ENCODE measurements at regions not wholly inside any gene's neighbourhood (a gene's known extent, or its start where the extent isn't known, plus 50 kb on each side); places are given as distances from the start of the nearest gene placed in this dataset.

DNA sequence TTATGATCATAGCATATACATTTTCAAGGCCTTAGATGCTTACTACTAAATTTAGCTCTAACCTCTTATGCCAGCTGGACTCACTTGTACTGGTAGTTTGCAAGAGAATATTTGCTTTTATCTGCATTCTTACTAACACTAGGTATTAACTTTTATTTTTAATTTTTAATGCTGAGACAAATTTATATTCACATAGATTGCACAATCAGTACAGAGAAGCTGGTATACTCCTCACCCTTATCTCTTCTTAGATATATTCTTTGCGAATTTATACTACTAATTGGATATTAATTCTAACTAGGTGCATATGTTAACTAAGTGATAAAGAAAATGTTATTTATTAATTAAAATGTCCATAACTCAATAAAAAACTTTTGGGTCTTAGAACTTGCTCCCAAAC, 561.8 kb upstream of the PRMT6 start:
- Histone ChIP-seq H3K79me2 (no peaks in the 10 kb centered on the region), H3K36me3 (replicated peaks; ENCODE audit: insufficient read depth, low read depth) (no peaks in the 10 kb centered on the region), H3K27me3 (no peaks in the 10 kb centered on the region), H3K4me2 (no peak overlapping the region), H4K20me1 (ENCODE audit: insufficient read depth, poor library complexity, severe bottlenecking) (no peaks in the 10 kb centered on the region), H2AFZ (no peak overlapping the region), H3K27ac (no peak overlapping the region), H3K4me3 (no peak overlapping the region), H3K4me1 (ENCODE audit: insufficient read depth) (no peaks in the 10 kb centered on the region), H3K9me2 (replicated peaks; ENCODE audit: insufficient read depth) (no peaks in the 10 kb centered on the region), H3K9me3 (ENCODE audit: low read depth) (no peaks in the 10 kb centered on the region)
- WGBS (ENCODE audit: low lambda C conversion rate, missing lambda C conversion rate), result 92% methylated on average over 1 of the region's 1 CpG
- no peak for DNase-seq (ENCODE audit: low spot score)
- no peak for TF ChIP-seq EZH2 (IDR thresholded peaks at IDR 0.05; ENCODE audit: borderline replicate concordance)
- no peak for TF ChIP-seq EZH2phosphoT487 (IDR thresholded peaks at IDR 0.05; ENCODE audit: low read depth, severe bottlenecking, unreplicated experiment)
- TF ChIP-seq, protein P1, sequence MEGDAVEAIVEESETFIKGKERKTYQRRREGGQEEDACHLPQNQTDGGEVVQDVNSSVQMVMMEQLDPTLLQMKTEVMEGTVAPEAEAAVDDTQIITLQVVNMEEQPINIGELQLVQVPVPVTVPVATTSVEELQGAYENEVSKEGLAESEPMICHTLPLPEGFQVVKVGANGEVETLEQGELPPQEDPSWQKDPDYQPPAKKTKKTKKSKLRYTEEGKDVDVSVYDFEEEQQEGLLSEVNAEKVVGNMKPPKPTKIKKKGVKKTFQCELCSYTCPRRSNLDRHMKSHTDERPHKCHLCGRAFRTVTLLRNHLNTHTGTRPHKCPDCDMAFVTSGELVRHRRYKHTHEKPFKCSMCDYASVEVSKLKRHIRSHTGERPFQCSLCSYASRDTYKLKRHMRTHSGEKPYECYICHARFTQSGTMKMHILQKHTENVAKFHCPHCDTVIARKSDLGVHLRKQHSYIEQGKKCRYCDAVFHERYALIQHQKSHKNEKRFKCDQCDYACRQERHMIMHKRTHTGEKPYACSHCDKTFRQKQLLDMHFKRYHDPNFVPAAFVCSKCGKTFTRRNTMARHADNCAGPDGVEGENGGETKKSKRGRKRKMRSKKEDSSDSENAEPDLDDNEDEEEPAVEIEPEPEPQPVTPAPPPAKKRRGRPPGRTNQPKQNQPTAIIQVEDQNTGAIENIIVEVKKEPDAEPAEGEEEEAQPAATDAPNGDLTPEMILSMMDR (IDR thresholded peaks at IDR 0.05; ENCODE audit: poor library complexity), result no peak

DNA sequence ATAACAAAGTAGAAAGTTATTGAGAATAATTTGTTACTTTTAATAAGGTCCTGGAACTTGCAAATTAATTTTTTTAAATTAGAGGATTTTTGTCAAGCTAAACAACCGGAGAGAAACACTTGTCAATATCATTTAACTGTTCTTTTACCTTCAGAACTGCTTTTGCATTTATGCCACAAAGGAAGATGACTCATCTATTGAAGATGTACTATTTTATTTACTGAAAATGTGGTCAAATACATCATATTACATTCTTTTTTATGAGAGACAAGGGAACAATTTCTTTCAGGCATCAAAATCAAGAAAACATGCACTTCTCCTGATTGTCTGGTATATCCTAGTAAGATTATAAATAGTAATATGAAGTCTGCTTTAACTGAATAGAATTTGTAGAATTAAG, 558.2 kb upstream of the PRMT6 start:
- Histone ChIP-seq H3K4me3 (no peak overlapping the region), H3K4me2 (no peak overlapping the region), H3K79me2 (no peaks in the 10 kb centered on the region), H3K36me3 (replicated peaks; ENCODE audit: insufficient read depth, low read depth) (no peaks in the 10 kb centered on the region), H3K27me3 (no peaks in the 10 kb centered on the region), H3K9me2 (replicated peaks; ENCODE audit: insufficient read depth) (no peaks in the 10 kb centered on the region), H3K4me1 (ENCODE audit: insufficient read depth) (no peaks in the 10 kb centered on the region), H3K27ac (no peak overlapping the region), H4K20me1 (ENCODE audit: insufficient read depth, poor library complexity, severe bottlenecking) (no peaks in the 10 kb centered on the region), H2AFZ (no peak overlapping the region), H3K9me3 (ENCODE audit: low read depth) (no peaks in the 10 kb centered on the region)
- no peak for DNase-seq (ENCODE audit: low spot score)
- 90% methylated on average over 1 of the region's 1 CpG for WGBS (ENCODE audit: low lambda C conversion rate, missing lambda C conversion rate)
- TF ChIP-seq EZH2phosphoT487 (IDR thresholded peaks at IDR 0.05; ENCODE audit: low read depth, severe bottlenecking, unreplicated experiment) (no peak), EZH2 (IDR thresholded peaks at IDR 0.05; ENCODE audit: borderline replicate concordance) (no peak)
- TF ChIP-seq, protein P1 (IDR thresholded peaks at IDR 0.05; ENCODE audit: poor library complexity), result no peak

DNA sequence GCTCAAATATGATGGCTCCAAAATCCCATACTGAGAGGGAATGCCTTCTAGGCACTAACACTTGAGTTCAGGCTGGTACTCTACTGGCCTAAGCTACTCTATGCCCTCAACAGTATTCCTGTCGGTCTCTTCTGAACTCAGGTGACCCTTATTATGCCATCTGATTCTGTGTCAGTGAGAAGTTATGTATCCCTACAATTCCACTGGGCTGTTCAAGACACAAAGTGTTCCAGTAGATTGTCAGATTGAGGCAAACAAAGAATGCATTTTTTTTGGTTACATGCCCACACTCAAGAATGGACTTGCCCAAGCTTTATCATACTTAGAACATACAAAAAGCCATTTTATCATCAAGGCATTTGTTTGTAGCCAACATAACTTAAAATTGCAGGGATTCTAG, 553.8 kb upstream of the PRMT6 start:
- no peak for DNase-seq (ENCODE audit: low spot score)
- H3K79me2 ChIP-seq, result no peaks in the 10 kb centered on the region
- no peak overlapping the region for H3K4me2 ChIP-seq
- no peak overlapping the region for H3K27ac ChIP-seq
- no peaks in the 10 kb centered on the region for H4K20me1 ChIP-seq (ENCODE audit: insufficient read depth, poor library complexity, severe bottlenecking)
- no peaks in the 10 kb centered on the region for H3K36me3 ChIP-seq (replicated peaks; ENCODE audit: insufficient read depth, low read depth)
- no peaks in the 10 kb centered on the region for H3K4me1 ChIP-seq (ENCODE audit: insufficient read depth)
- no peaks in the 10 kb centered on the region for H3K27me3 ChIP-seq
- H3K4me3 ChIP-seq, result no peak overlapping the region
- H3K9me2 ChIP-seq (replicated peaks; ENCODE audit: insufficient read depth), result no peaks in the 10 kb centered on the region
- TF ChIP-seq, protein P1 (IDR thresholded peaks at IDR 0.05; ENCODE audit: poor library complexity), result no peak
- TF ChIP-seq EZH2phosphoT487 (IDR thresholded peaks at IDR 0.05; ENCODE audit: low read depth, severe bottlenecking, unreplicated experiment) (no peak), EZH2 (IDR thresholded peaks at IDR 0.05; ENCODE audit: borderline replicate concordance) (no peak)
- H2AFZ ChIP-seq, result no peak overlapping the region
- no peaks in the 10 kb centered on the region for H3K9me3 ChIP-seq (ENCODE audit: low read depth)
- 85% methylated on average over 1 of the region's 1 CpG for WGBS (ENCODE audit: low lambda C conversion rate, missing lambda C conversion rate)

DNA sequence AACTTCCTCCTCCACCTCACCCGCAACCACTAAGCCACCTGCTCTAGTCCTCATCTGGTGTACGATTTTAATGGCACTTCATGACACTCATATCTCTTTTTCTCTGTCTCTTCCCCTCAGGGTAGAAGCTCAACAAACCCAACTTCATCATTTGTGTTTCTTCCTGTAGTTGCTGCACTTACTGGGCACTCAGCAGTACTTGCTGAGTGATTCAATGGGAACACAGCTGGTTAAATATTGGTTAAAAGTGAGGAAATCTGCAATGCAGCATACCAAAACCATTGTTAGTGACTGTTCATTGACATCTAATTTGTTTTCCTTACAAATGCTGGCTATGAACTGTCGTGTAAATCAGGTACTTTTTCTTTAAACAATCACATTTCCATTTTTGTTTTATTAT, 541.1 kb upstream of the PRMT6 start:
- Histone ChIP-seq H3K79me2 (no peaks in the 10 kb centered on the region), H3K9me2 (replicated peaks; ENCODE audit: insufficient read depth) (no peaks in the 10 kb centered on the region), H3K36me3 (replicated peaks; ENCODE audit: insufficient read depth, low read depth) (no peaks in the 10 kb centered on the region), H3K4me1 (ENCODE audit: insufficient read depth) (no peaks in the 10 kb centered on the region), H3K27me3 (no peaks in the 10 kb centered on the region), H3K9me3 (ENCODE audit: low read depth) (no peaks in the 10 kb centered on the region), H3K27ac (no peak overlapping the region), H3K4me2 (no peak overlapping the region), H4K20me1 (ENCODE audit: insufficient read depth, poor library complexity, severe bottlenecking) (no peaks in the 10 kb centered on the region), H3K4me3 (no peak overlapping the region), H2AFZ (no peak overlapping the region)
- TF ChIP-seq EZH2phosphoT487 (IDR thresholded peaks at IDR 0.05; ENCODE audit: low read depth, severe bottlenecking, unreplicated experiment) (no peak), EZH2 (IDR thresholded peaks at IDR 0.05; ENCODE audit: borderline replicate concordance) (no peak)
- TF ChIP-seq, protein P1 (IDR thresholded peaks at IDR 0.05; ENCODE audit: poor library complexity), result no peak
- WGBS (ENCODE audit: low lambda C conversion rate, missing lambda C conversion rate), result 58% methylated on average over 3 of the region's 3 CpGs
- DNase-seq (ENCODE audit: low spot score), result no peak
